Stimulated activated CD8-positive, alpha-beta memory T cell treated with anti-CD3 and anti-CD28 coated beads, Interleukin-15, amount 100 ng/mL, for 48 hours (primary cell): ENCODE measurements at regions not wholly inside any gene's neighbourhood (a gene's known extent, or its start where the extent isn't known, plus 50 kb on each side); places are given as distances from the start of the nearest gene placed in this dataset.

Experiments used
- DNase-seq, 2 donors: peaks; one replicate each; pipeline ENCODE4 v3.0.0-alpha.2; 2020; ENCODE audit warnings: low read depth in 2 of 2

GRCh38 chr2:237244178-237244577 is 158.5 kb downstream of the COPS8 start:
- no peak for DNase-seq

GRCh38 chr2:237244976-237245646 is 159.4 kb downstream of the COPS8 start:
- DNase-seq = no peak

GRCh38 chr2:237250599-237250998 is 163.4 kb downstream of the COL6A3 start:
- DNase-seq = no peak

GRCh38 chr2:237251986-237252385 is 162.0 kb downstream of the COL6A3 start:
- no peak for DNase-seq

- DNase-seq = no peak
These were observed 160.8 kb downstream of the COL6A3 start for GRCh38 chr2:237253046-237253702.

- no peak for DNase-seq
These were observed 159.5 kb downstream of the COL6A3 start for GRCh38 chr2:237254369-237254861.

- no peak for DNase-seq
These were observed 158.9 kb downstream of the COL6A3 start for GRCh38 chr2:237254911-237255578.

- no peak for DNase-seq
These were observed 157.1 kb downstream of the COL6A3 start for GRCh38 chr2:237256887-237257286.

GRCh38 chr2:237257471-237257951 is 156.5 kb downstream of the COL6A3 start:
- DNase-seq = no peak

GRCh38 chr2:237258116-237258515 is 155.8 kb downstream of the COL6A3 start:
- DNase-seq = no peak

- DNase-seq = no peak
These were observed 155.3 kb downstream of the COL6A3 start for GRCh38 chr2:237258615-237259014.

- no peak for DNase-seq
These were observed 154.8 kb downstream of the COL6A3 start for GRCh38 chr2:237259201-237259600.

- DNase-seq = no peak
These were observed 153.8 kb downstream of the COL6A3 start for GRCh38 chr2:237260039-237260620.

GRCh38 chr2:237260686-237261085 is 153.3 kb downstream of the COL6A3 start:
- no peak for DNase-seq

GRCh38 chr2:237261327-237261726 is 152.6 kb downstream of the COL6A3 start:
- no peak for DNase-seq

- no peak for DNase-seq
These were observed 150.9 kb downstream of the COL6A3 start for GRCh38 chr2:237262838-237263771.

- no peak for DNase-seq
These were observed 149.3 kb downstream of the COL6A3 start for GRCh38 chr2:237264480-237265219.

- DNase-seq = no peak
These were observed 145.8 kb downstream of the COL6A3 start for GRCh38 chr2:237268004-237268708.

- DNase-seq = no peak
These were observed 144.7 kb downstream of the COL6A3 start for GRCh38 chr2:237269138-237269875.
